GM13976 (cell line): ENCODE measurements at regions not wholly inside any gene's neighbourhood (a gene's known extent, or its start where the extent isn't known, plus 50 kb on each side); places are given as distances from the start of the nearest gene placed in this dataset.
"Not testable (repeated sequence)": the region's sequence is repeated elsewhere in the genome, so short reads cannot be mapped to it uniquely, and the experiment has no call there.

Source experiments
- DNase-seq: peaks from one replicate; pipeline ENCODE4 v3.0.0; 2012; ENCODE audit warnings: low spot score
- CTCF ChIP-seq: IDR thresholded peaks from 2 replicates; pipeline ENCODE4 v1.5.1; 2012; ENCODE audit warnings: borderline replicate concordance, mild to moderate bottlenecking; ENCODE audit not compliant: insufficient read depth; ENCODE audit errors: extremely low read depth, missing control alignments, control extremely low read depth
- in situ Hi-C: fragments of 300-500 bp; cut with MboI; formaldehyde crosslinking; loops from one replicate; pipeline ENCODE4 v1.12.0; 2022; ENCODE audit warnings: low sequenced_read_pairs, mixed read lengths, inconsistent platforms; ENCODE audit not compliant: unreplicated experiment

GRCh38 chr4:131883181-131883580 is 1265.9 kb upstream of the PCDH10 start:
- DNase-seq, in situ Hi-C loops: not testable (repeated sequence)

DNA sequence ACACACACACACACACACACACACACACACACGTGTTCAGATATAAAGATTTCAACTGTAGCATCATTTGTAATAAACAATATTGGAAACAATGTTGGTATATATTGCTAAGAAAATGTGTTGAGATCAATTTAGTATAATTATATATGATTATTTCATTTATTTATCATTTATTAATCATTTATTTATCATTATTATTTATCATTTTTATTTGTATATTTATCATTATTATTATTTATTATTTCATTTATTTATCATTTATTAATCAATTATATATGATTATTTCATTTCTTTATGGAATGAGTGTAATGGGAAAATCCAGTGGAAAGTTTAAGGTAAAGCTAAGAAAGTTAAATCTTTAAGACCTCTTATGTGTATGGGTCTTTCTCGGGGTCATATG is 1223.4 kb upstream of the PCDH10 start:
- in situ Hi-C loops, DNase-seq: not testable (repeated sequence)

- DNase-seq, in situ Hi-C loops: not testable (repeated sequence)
These were observed 1181.4 kb upstream of the PCDH10 start for GRCh38 chr4:131967646-131968045.

DNA sequence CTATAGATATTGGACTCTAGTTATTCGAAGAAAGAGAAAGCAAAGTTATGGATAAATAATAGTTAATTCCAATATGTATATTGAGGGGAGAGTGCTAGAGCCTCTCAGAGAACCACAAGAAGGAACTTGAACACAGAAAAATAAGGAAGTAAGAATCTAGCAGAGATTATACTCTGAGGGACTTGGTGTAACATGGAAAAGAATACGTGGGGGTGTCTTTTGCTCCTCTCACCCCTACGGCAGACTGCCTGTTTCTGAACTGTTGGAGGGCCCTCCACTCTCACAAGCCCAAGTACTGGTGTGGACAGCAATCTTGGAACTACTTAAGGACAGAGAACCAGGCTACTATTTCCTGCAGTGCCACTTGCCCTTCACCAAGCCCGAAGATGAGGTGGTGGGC is 1174.4 kb upstream of the PCDH10 start:
- TF ChIP-seq CTCF, result no peak
- in situ Hi-C loops, result no loop called here

GRCh38 chr4:131975276-131976132 is 1173.6 kb upstream of the PCDH10 start:
- DNase-seq, in situ Hi-C loops: not testable (repeated sequence)

More for the DNA sequence above, 1174.4 kb upstream of the PCDH10 start:
- no peak for DNase-seq

DNA sequence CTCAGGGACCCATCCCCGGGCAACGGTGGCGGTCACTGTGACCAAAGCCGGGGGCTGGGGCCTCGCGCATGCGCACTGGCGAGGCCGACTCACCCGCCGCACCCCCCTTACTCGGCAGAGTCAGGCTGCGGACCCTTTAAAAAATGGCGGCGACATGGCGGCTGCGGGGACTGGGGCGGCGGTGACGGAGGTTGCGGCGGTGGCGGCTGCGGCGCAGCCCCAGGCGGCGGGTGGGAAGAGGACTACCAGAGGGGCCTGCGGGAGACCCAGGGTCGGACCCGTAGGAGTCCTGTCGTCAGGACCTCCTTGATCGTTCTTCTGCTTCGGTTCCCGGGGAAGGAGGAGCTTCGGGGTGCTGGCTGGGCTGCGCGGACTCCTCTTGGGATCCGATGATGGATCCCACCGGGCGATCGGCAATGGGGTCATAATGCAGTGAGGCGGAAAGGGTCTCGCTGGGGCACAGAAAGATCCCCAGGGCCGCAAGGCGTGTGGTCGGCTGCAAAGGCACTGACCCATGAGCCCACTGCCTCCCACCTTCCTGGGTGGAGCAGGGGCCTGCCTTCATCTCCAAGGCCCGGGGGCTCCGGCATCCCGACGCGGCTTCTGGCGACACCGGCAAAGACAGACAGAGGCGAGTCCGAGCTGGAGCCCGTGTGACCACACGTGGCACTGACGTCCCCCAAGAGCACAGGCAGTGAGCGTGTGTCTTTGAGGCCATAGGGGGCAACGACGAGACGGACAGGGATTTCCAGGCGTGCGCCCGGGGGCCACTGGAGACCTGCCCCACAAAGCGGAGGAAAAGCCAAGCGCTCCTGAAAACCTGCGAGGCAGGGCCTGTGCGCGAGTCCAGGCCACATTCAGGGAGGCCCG is 1172.7 kb upstream of the PCDH10 start:
- in situ Hi-C loops, DNase-seq: not testable (repeated sequence)

GRCh38 chr4:131978120-131978519 is 1171.0 kb upstream of the PCDH10 start:
- no peak for DNase-seq
- TF ChIP-seq CTCF, result no peak
- in situ Hi-C loops, result no loop called here

- no peak for DNase-seq
- no peak for TF ChIP-seq CTCF
- in situ Hi-C loops, result no loop called here
These were observed 1159.5 kb upstream of the PCDH10 start for GRCh38 chr4:131989576-131989975.

DNA sequence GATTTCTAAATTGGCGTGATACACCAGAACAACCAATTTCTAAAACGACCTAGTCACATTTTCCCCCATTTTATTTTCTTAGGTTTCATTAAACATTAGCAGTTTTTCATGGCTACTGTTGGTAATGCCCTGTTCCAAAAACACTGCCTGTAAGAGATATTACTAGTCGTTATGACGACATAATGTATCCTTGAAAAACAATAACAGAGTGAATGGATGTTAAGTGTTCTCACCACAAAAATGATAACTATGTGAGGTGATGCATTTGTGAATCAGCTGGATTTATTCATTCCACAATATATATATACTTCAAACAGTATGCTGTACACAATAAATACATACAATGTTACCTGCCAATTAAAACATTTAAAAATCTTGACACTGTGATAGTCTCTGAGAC is 1147.6 kb upstream of the PCDH10 start:
- no peak for TF ChIP-seq CTCF
- no peak for DNase-seq
- in situ Hi-C loops, result no loop called here
